Heart left ventricle (tissue), 16 donors: ENCODE measurements at regions not wholly inside any gene's neighbourhood (a gene's known extent, or its start where the extent isn't known, plus 50 kb on each side); places are given as distances from the start of the nearest gene placed in this dataset.

Experiments
- ATAC-seq, 4 donors: fragments of 200-7000 bp; cut with Tn5 transposase; one replicate each; pipeline ENCODE4 v1.9.1; 2020 to 2022; ENCODE audit warnings: moderate library complexity in 4 of 4, mild to moderate bottlenecking in 3 of 4, moderate number of reproducible peaks in 1 of 4
- DNase-seq, 5 donors: peaks; one replicate each; pipeline ENCODE4 v3.0.0-alpha.2; 2020
- H3K27ac ChIP-seq, 12 donors: fragments of 200-600 bp; sonication (generic) in 4 of 12; one replicate each; pipeline versions ENCODE4 v1.5.0 to v1.8.0; 2016 to 2022; ENCODE audit warnings: mild to moderate bottlenecking in 2 of 12
- H3K27me3 ChIP-seq, 9 donors: fragments of 200-600 bp; sonication (generic) in 2 of 9; one replicate each; pipeline versions ENCODE4 v1.5.1 to v1.8.0; 2016 to 2022; ENCODE audit warnings: mild to moderate bottlenecking in 3 of 9
- H3K36me3 ChIP-seq, 9 donors: fragments of 200-600 bp; sonication (generic) in 2 of 9; one replicate each; pipeline versions ENCODE4 v1.5.0 to v1.8.0; 2018 to 2022; ENCODE audit warnings: mild to moderate bottlenecking in 2 of 9
- H3K4me1 ChIP-seq, 12 donors: fragments of 200-600 bp; sonication (generic) in 4 of 12; one replicate each; pipeline versions ENCODE4 v1.5.0 to v1.8.0; 2016 to 2022; ENCODE audit warnings: mild to moderate bottlenecking in 3 of 12
- H3K4me3 ChIP-seq, 12 donors: fragments of 200-600 bp; sonication (generic) in 4 of 12; one replicate each; pipeline versions ENCODE4 v1.5.0 to v1.8.0; 2017 to 2022; ENCODE audit warnings: mild to moderate bottlenecking in 9 of 12, moderate library complexity in 4 of 12
- H3K9me3 ChIP-seq, 12 donors: fragments of 200-600 bp; sonication (generic) in 4 of 12; one replicate each; pipeline versions ENCODE4 v1.5.0 to v1.8.0; 2016 to 2022; ENCODE audit warnings: mild to moderate bottlenecking in 1 of 12
- CTCF ChIP-seq, 12 donors: fragments of 200-600 bp; sonication (generic) in 4 of 12; IDR thresholded peaks; one replicate each; pipeline versions ENCODE4 v1.5.0 to v1.8.0; 2018 to 2022; ENCODE audit warnings: antibody characterized with exemption in 12 of 12, mild to moderate bottlenecking in 5 of 12
- POLR2A ChIP-seq, 2 donors: fragments of 450-650 bp; IDR thresholded peaks; one replicate each; pipeline ENCODE4 v1.6.1; 2017; ENCODE audit warnings: antibody characterized with exemption in 2 of 2, mild to moderate bottlenecking in 2 of 2, moderate library complexity in 2 of 2
- WGBS, 4 donors: extraction: QIAGEN DNeasy Blood & Tissue Kit in 2 of 4; methylation state at CpG; one replicate each; pipeline versions ENCODE4 v1.1.5 to v1.1.7; 2013 to 2018; 5-methylcytosine and 5-hydroxymethylcytosine counted together
- intact Hi-C, 10 donors: fragments of 100-400 bp; cut with DNase I; formaldehyde crosslinking; loops; one replicate each; pipeline versions ENCODE4 v1.11.1 to v1.14.2; 2022
- donor health status: ischemic (EF 13 %, LVEDD 7.1; RV severe dilation, severe dysfunction).
- donor health status: healthy with polysubstance abuse.
- donor health status: DM: no; HTN: yes; CAD: no.
- donor health status: DM: no; HTN: no; CAD: no.
- donor health status: ischemic (EF 25% LVEDD 6.9; RV normal size, moderate dysfunction).
- donor health status: ischemic (EF 25% LVEDD 5.7; RV mildly dilated, moderate dysfunction).
- donor health status: healthy.
- donor health status: DM: yes; HTN: yes; CAD: no.
- donor health status: ischemic (EF 35%, LVEDD 5.7; RV mildly dilated, moderate dysfunction).
- donor health status: nonischemic (EF 11% LVEDD 7.7; RV severe dilation, severe dysfunction).
- donor health status: DM: yes; HTN: yes; CAD: no.
- donor health status: PGD.
- donor health status: ischemic (EF 29% LVEDD 5.4; RV normal size, mild dysfunction).
- donor health status: nonischemic (EF 23%, LVEDD 6.1; RV moderate dilation, normal function).

DNA sequence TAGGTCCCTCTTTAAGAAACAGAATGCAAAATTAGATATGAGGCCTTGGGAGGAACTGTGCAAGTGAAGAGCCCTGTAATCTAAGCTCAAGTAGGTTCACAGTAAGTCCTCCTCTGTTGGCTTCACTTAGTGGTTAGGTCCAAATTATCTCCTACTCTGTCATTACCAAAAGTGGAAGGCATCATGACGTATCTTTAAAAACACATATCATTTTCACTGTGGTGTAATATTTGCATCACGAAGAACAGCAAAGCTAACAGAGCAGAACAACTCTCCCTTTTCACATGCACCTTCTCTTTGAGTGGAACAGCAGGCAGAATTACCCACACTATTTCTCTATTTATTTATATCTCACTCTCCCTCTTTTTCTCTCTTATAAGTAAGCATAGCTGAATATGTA lies 240.5 kb upstream of the CCNH start:
- no peak for ATAC-seq

DNA sequence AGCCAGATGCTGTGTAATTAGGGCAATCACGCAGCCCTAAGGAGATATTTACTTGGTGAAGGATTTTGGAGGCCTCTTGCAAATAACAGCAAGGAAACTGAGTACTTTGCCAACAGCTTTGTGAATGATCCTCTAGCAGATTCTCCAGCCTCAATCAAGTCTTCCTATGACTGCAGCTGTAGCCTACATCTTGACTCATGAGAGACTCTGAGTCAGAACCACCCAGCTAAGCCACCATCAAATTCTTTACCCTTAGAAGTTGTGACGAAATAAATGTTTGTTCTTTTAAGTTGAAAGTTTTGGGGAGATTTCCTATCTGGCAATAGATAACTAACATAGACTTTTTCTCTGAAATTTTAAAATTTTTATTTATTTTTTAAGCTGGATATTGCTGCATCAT lies 237.6 kb upstream of the CCNH start:
- ATAC-seq (no peak), DNase-seq (no peak)
- Histone ChIP-seq H3K27me3 (no peaks in the 10 kb centered on the region), H3K4me1 (no peaks in the 10 kb centered on the region), H3K27ac (no peak overlapping the region), H3K4me3 (no peak overlapping the region), H3K36me3 (no peaks in the 10 kb centered on the region), H3K9me3 (no peaks in the 10 kb centered on the region)
- intact Hi-C loops = no loop called here
- WGBS, 4 donors = 56 to 64% (median 60%) methylated on average over 2 of the region's 2 CpGs
- no peak for TF ChIP-seq POLR2A (IDR thresholded peaks at IDR 0.05)
- no peak for TF ChIP-seq CTCF (IDR thresholded peaks at IDR 0.05)

More for the DNA sequence above, 240.5 kb upstream of the CCNH start:
- TF ChIP-seq POLR2A (IDR thresholded peaks at IDR 0.05) (no peak), CTCF (IDR thresholded peaks at IDR 0.05) (no peak)
- DNase-seq = no peak
- intact Hi-C loops = no loop called here
- WGBS, 4 donors = 77 to 89% (median 83%) methylated on average over 2 of the region's 2 CpGs
- Histone ChIP-seq H3K9me3 (no peaks in the 10 kb centered on the region), H3K36me3 (no peaks in the 10 kb centered on the region), H3K27ac (no peak overlapping the region), H3K4me3 (no peak overlapping the region), H3K27me3 (no peaks in the 10 kb centered on the region), H3K4me1 (no peaks in the 10 kb centered on the region)

DNA sequence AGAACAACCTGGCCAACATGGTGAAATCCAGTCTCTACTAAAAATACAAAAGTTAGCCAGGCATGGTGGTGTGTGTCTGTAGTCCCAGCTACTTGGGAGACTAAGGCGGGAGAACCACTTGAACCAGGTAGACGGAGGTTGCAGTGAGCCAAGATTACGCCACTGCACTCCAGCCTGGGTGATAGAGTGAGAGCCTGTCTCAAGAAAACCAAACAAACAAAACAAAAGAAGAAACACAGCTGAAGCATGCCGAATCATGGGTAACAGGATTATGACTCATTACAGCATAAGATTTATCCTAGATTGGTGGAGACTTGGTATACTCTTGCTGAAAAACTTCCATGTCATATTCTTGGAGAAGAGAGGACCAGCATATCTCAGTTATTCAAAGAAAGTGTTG lies 236.7 kb upstream of the CCNH start:
- no peak for ATAC-seq
- DNase-seq = no peak
- Histone ChIP-seq H3K27ac (no peak overlapping the region), H3K4me3 (no peak overlapping the region), H3K36me3 (no peaks in the 10 kb centered on the region), H3K27me3 (no peaks in the 10 kb centered on the region), H3K9me3 (no peaks in the 10 kb centered on the region), H3K4me1 (no peaks in the 10 kb centered on the region)
- intact Hi-C loops = no loop called here
- WGBS, 4 donors = 69 to 85% (median 80%) methylated on average over 4 of the region's 4 CpGs
- no peak for TF ChIP-seq POLR2A (IDR thresholded peaks at IDR 0.05)
- TF ChIP-seq CTCF (IDR thresholded peaks at IDR 0.05) = no peak

DNA sequence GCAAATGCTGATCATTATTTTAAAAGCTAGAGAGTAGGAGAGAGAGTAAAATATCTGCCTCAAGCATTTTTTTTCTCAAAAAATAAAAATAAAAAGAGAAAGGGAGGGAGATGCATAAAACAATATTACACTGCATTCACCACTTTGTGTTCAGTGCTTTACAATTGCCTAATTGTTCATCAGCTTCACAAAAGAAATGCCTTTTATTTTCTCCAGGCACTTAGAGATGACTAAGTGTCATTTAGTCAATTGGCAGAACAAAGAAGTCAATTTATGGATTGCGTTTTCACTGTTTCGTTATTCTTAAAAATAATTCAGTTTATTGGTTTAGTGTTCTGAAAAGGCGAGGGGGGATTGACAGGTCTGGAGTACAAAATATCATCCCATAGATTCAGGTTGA lies 232.5 kb upstream of the CCNH start:
- TF ChIP-seq POLR2A (IDR thresholded peaks at IDR 0.05) (no peak), CTCF (IDR thresholded peaks at IDR 0.05) (no peak)
- Histone ChIP-seq H3K9me3 (no peaks in the 10 kb centered on the region), H3K4me3 (no peak overlapping the region), H3K27ac (no peak overlapping the region), H3K27me3 (no peaks in the 10 kb centered on the region), H3K4me1 (no peaks in the 10 kb centered on the region), H3K36me3 (no peaks in the 10 kb centered on the region)
- WGBS, 4 donors = 65 to 82% (median 78%) methylated on average over 3 of the region's 3 CpGs
- intact Hi-C loops = no loop called here
- DNase-seq (no peak), ATAC-seq (no peak)
